ENCODE measurements at regions not wholly inside any gene's neighbourhood (a gene's known extent, or its start where the extent isn't known, plus 50 kb on each side); places are given as distances from the start of the nearest gene placed in this dataset.

- H3K27me3 ChIP-seq (ENCODE audit: insufficient read depth, low read length): no peaks in the 10 kb centered on the region
- H4K20me1 ChIP-seq (ENCODE audit: insufficient read depth): no peaks in the 10 kb centered on the region
- no peak for ATAC-seq
- no peaks in the 10 kb centered on the region for H3K4me1 ChIP-seq (ENCODE audit: control insufficient read depth in 1 of 2, insufficient read depth in 2 of 2, low read length in 2 of 2)
- DNase-seq (ENCODE audit: low read depth, low spot score): no peak
- no peaks in the 10 kb centered on the region for H3K9me3 ChIP-seq (ENCODE audit: control insufficient read depth in 1 of 2, insufficient read depth in 1 of 2, low read depth in 1 of 2, low read length in 2 of 2)
- RAD21 ChIA-PET (ENCODE audit: low non-redundant PET in 1 of 2, low total read pairs in 2 of 2, uncharacterized antibody in 2 of 2, unreplicated experiment in 2 of 2): no interaction called here
- no peaks in the 10 kb centered on the region for H3K36me3 ChIP-seq (ENCODE audit: control insufficient read depth in 1 of 2, insufficient read depth in 2 of 2, low read length in 2 of 2)
- H3K4me3 ChIP-seq (replicated peaks in 1 of 2; ENCODE audit: low read depth in 1 of 2, low read length in 2 of 2): no peak overlapping the region
- POLR2A ChIA-PET: no interaction called here
- CTCF ChIA-PET: no interaction called here
- H3K9me2 ChIP-seq (ENCODE audit: insufficient read depth): no peaks in the 10 kb centered on the region
- intact Hi-C loops (cut with micrococcal nuclease): no loop called here
- no peaks in the 10 kb centered on the region for H3K79me2 ChIP-seq (ENCODE audit: insufficient read depth, low read length)
- H3K27ac ChIP-seq (ENCODE audit: low read depth, low read length): no peak overlapping the region
- H3K4me2 ChIP-seq (ENCODE audit: low read length): no peak overlapping the region
- no peak overlapping the region for H2AFZ ChIP-seq (ENCODE audit: low read depth, low read length, poor library complexity, severe bottlenecking)
- TF ChIP-seq YY1 (IDR thresholded peaks at IDR 0.05; ENCODE audit: extremely low read depth, insufficient replicate concordance, low read depth, low read length): no peak
- TF ChIP-seq SRF (IDR thresholded peaks at IDR 0.05; ENCODE audit: low read depth): no peak
- TF ChIP-seq EZH2phosphoT487 (IDR thresholded peaks at IDR 0.05; ENCODE audit: borderline replicate concordance): no peak
- TF ChIP-seq, protein P1, sequence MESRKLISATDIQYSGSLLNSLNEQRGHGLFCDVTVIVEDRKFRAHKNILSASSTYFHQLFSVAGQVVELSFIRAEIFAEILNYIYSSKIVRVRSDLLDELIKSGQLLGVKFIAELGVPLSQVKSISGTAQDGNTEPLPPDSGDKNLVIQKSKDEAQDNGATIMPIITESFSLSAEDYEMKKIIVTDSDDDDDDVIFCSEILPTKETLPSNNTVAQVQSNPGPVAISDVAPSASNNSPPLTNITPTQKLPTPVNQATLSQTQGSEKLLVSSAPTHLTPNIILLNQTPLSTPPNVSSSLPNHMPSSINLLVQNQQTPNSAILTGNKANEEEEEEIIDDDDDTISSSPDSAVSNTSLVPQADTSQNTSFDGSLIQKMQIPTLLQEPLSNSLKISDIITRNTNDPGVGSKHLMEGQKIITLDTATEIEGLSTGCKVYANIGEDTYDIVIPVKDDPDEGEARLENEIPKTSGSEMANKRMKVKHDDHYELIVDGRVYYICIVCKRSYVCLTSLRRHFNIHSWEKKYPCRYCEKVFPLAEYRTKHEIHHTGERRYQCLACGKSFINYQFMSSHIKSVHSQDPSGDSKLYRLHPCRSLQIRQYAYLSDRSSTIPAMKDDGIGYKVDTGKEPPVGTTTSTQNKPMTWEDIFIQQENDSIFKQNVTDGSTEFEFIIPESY (IDR thresholded peaks at IDR 0.05; ENCODE audit: extremely low read depth, insufficient replicate concordance, low read length): no peak
- TF ChIP-seq SIN3A (IDR thresholded peaks at IDR 0.05; ENCODE audit: low read depth): no peak
- TF ChIP-seq TCF7L2 (IDR thresholded peaks at IDR 0.05; ENCODE audit: borderline replicate concordance, extremely low read depth, insufficient read depth, insufficient read length): no peak
- TF ChIP-seq CEBPB (IDR thresholded peaks at IDR 0.05; ENCODE audit: low read depth): no peak
- TF ChIP-seq JUND (IDR thresholded peaks at IDR 0.05): no peak
- TF ChIP-seq FOSL1 (IDR thresholded peaks at IDR 0.05; ENCODE audit: low read depth): no peak
- TF ChIP-seq CBX3 (IDR thresholded peaks at IDR 0.05; ENCODE audit: low read depth): no peak
- no peak for TF ChIP-seq POLR2A (IDR thresholded peaks at IDR 0.05; ENCODE audit: borderline replicate concordance, extremely low read depth, insufficient read depth, insufficient read length)
- TF ChIP-seq SP1 (IDR thresholded peaks at IDR 0.05; ENCODE audit: low read depth): no peak
- TF ChIP-seq REST (IDR thresholded peaks at IDR 0.05; ENCODE audit: low read depth): no peak
- TF ChIP-seq RAD21 (IDR thresholded peaks at IDR 0.05; ENCODE audit: low read depth): no peak
- no peak for TF ChIP-seq ZFX (IDR thresholded peaks at IDR 0.05)
- TF ChIP-seq ATF3 (IDR thresholded peaks at IDR 0.05): no peak
- no TSS peak for BruUV-seq (replicated peaks)
- H3K9ac ChIP-seq (ENCODE audit: low read length): no peak overlapping the region
Observed at GRCh38 chr2:145094370-145094769, 574.5 kb upstream of the ZEB2 start.
